GM12878 (cell line): ENCODE measurements at regions not wholly inside any gene's neighbourhood (a gene's known extent, or its start where the extent isn't known, plus 50 kb on each side); places are given as distances from the start of the nearest gene placed in this dataset.

ENCODE experiments used
- ATAC-seq: fragments of 200-7000 bp; cut with Tn5 transposase; 3 replicates; pipeline ENCODE4 v1.9.1; 2020; ENCODE audit warnings: mild to moderate bottlenecking, moderate library complexity
- BruUV-seq: library from RNA; stranded (reverse); fragments of 400-500 nt; replicated peaks from 2 replicates; lab custom pipeline; 2021; lab: Mats Ljungman, UMichigan
- CTCF ChIA-PET: fragments of 300-600 bp; sonication (Branson Sonifier 250); formaldehyde crosslinking; extraction: SDS; loops from one replicate; lab custom pipeline; 2021; ENCODE audit warnings: inconsistent platforms; lab: Yijun Ruan, JAX
- POLR2A ChIA-PET: fragments of 350-600 bp; formaldehyde crosslinking; extraction: SDS; loops from one replicate; lab custom pipeline; 2021; ENCODE audit warnings: inconsistent platforms; lab: Charles Lee
- RAD21 ChIA-PET: fragments of 300-600 bp; sonication (Branson Sonifier 250); formaldehyde crosslinking; loops from one replicate; lab custom pipeline; 2023; ENCODE audit warnings: antibody characterized with exemption; ENCODE audit not compliant: unreplicated experiment; lab: Charles Lee
- SMC1A ChIA-PET: fragments of 300-600 bp; sonication (Branson Sonifier 250); formaldehyde crosslinking; loops from one replicate; lab custom pipeline; 2023; ENCODE audit not compliant: unreplicated experiment, uncharacterized antibody; lab: Charles Lee
- DNase-seq: peaks from one replicate; pipeline ENCODE4 v3.0.0-alpha.2; 2011; ENCODE audit warnings: low read depth, low spot score
- FAIRE-seq: peaks from 3 replicates; lab custom pipeline; 2011; peaks lifted over from hg19 to GRCh38; lab: Jason Lieb, UNC
- H2AFZ ChIP-seq: 2 replicates; pipeline ENCODE4 v1.6.0; 2011; ENCODE audit warnings: low read depth, low read length, control low read depth; ENCODE audit not compliant: control insufficient read depth
- H3K27ac ChIP-seq: 2 replicates; pipeline ENCODE4 v1.5.1; 2011; ENCODE audit warnings: control low read depth; ENCODE audit not compliant: control insufficient read depth, insufficient read depth
- H3K27me3 ChIP-seq, 2 experiments: replicated peaks in 1 of 2; 2 replicates each; pipeline versions ENCODE4 v1.6.0 to v1.6.1; 2011; ENCODE audit warnings: low read length in 1 of 2; ENCODE audit not compliant: control insufficient read depth in 2 of 2, insufficient read depth in 2 of 2
- H3K36me3 ChIP-seq, 2 experiments: 2 replicates each; pipeline ENCODE4 v1.5.1; 2011; ENCODE audit warnings: low read length in 1 of 2; ENCODE audit not compliant: control insufficient read depth in 2 of 2, insufficient read depth in 2 of 2
- H3K4me1 ChIP-seq: 2 replicates; pipeline ENCODE4 v1.6.1; 2011; ENCODE audit warnings: mild to moderate bottlenecking, low read length, moderate library complexity, mixed read lengths; ENCODE audit not compliant: control insufficient read depth, insufficient read depth
- H3K4me2 ChIP-seq: 2 replicates; pipeline ENCODE4 v1.6.0; 2011; ENCODE audit warnings: control low read depth; ENCODE audit not compliant: control insufficient read depth, insufficient read depth
- H3K4me3 ChIP-seq: fragments of 200-600 bp; sonication (generic); 2 replicates; pipeline ENCODE4 v1.5.1; 2016
- H3K79me2 ChIP-seq: 2 replicates; pipeline ENCODE4 v1.6.0; 2011; ENCODE audit warnings: low read length; ENCODE audit not compliant: control insufficient read depth, insufficient read depth
- H3K9ac ChIP-seq: 2 replicates; pipeline ENCODE4 v1.8.0; 2011; ENCODE audit warnings: low read length, control low read depth, mixed read lengths; ENCODE audit not compliant: control insufficient read depth, insufficient read depth
- H3K9me3 ChIP-seq: replicated peaks from 3 replicates; pipeline ENCODE4 v1.5.1; 2011; ENCODE audit warnings: mild to moderate bottlenecking, low read length; ENCODE audit not compliant: control insufficient read depth, insufficient read depth
- H4K20me1 ChIP-seq: 2 replicates; pipeline ENCODE4 v1.6.0; 2011; ENCODE audit not compliant: control insufficient read depth, insufficient read depth
- ATF7 ChIP-seq: fragments of 450-650 bp; IDR thresholded peaks from 2 replicates; pipeline ENCODE4 v1.6.1; 2016; ENCODE audit warnings: low read depth, mild to moderate bottlenecking
- NKRF ChIP-seq: fragments of 450-650 bp; conservative IDR thresholded peaks from 2 replicates; pipeline ENCODE4 v1.6.1; 2017; ENCODE audit warnings: mild to moderate bottlenecking, moderate library complexity
- PML ChIP-seq: IDR thresholded peaks from 2 replicates; pipeline ENCODE4 v1.6.1; 2012; ENCODE audit warnings: low read length, inconsistent platforms
- SRF ChIP-seq, 2 experiments: IDR thresholded peaks; 2 replicates each; pipeline ENCODE4 v1.6.1; 2011; ENCODE audit warnings: low read depth in 2 of 2, low read length in 2 of 2, mild to moderate bottlenecking in 1 of 2, moderate library complexity in 1 of 2
- WGBS: methylation state at CpG from one replicate; pipeline ENCODE4 v1.1.6; 2016; ENCODE audit warnings: low lambda C conversion rate; ENCODE audit not compliant: insufficient replicate concordance, insufficient coverage; ENCODE audit errors: missing lambda C conversion rate; 5-methylcytosine and 5-hydroxymethylcytosine counted together
- in situ Hi-C: fragments of 300-500 bp; cut with MboI; formaldehyde crosslinking; loops from 9 replicates; pipeline ENCODE4 v1.14.3; 2018; ENCODE audit warnings: mixed read lengths
- intact Hi-C: fragments of 100-400 bp; cut with micrococcal nuclease; formaldehyde crosslinking; loops from one replicate; pipeline ENCODE4 v1.14.2; 2022; ENCODE audit not compliant: unreplicated experiment

- 19% methylated on average over 8 of the region's 8 CpGs for WGBS
- Histone ChIP-seq H3K79me2 (no peaks in the 10 kb centered on the region), H3K27ac (no peak overlapping the region), H3K4me3 (no peak overlapping the region), H2AFZ (no peak overlapping the region), H4K20me1 (no peaks in the 10 kb centered on the region), H3K4me1 (no peaks in the 10 kb centered on the region), H3K9me3 (no peaks in the 10 kb centered on the region), H3K27me3 (no peaks in the 10 kb centered on the region), H3K9ac (no peak overlapping the region), H3K4me2 (no peak overlapping the region), H3K36me3 (no peaks in the 10 kb centered on the region)
- POLR2A ChIA-PET: interaction anchor here (0.6 kb wide), 1 partner anchor 33 kb away, joined by 5 read pairs; no protein-coding TSS in a partner anchor
- DNase-seq (no peak), ATAC-seq (no peak), FAIRE-seq (no peak)
- no TSS peak for BruUV-seq
- RAD21 ChIA-PET: interaction anchor here (1.1 kb wide), 1 partner anchor 238 kb away, joined by 4 read pairs; no protein-coding TSS in a partner anchor
- intact Hi-C loops: no loop called here
- in situ Hi-C loops: no loop called here
- TF ChIP-seq ATF7 (no peak), NKRF (no peak), SRF (IDR thresholded peaks at IDR 0.05; ENCODE audit: low read depth in 2 of 2, low read length in 2 of 2) (no peak), PML (no peak)
- CTCF ChIA-PET: interaction anchor here (1.0 to 1.4 kb wide), 2 partner anchors 10 to 17 kb away, joined by 3 to 4 read pairs; no protein-coding TSS in a partner anchor
- SMC1A ChIA-PET: interaction anchor here (0.7 to 1.7 kb wide), 5 partner anchors 12 to 278 kb away, joined by 3 to 5 read pairs (median 3); no protein-coding TSS in a partner anchor
Measured at GRCh38 chr11:35893796-35894475, 49.9 kb upstream of the LDLRAD3 start.
